Keratinocyte (primary cell): ENCODE measurements at regions not wholly inside any gene's neighbourhood (a gene's known extent, or its start where the extent isn't known, plus 50 kb on each side); places are given as distances from the start of the nearest gene placed in this dataset.
"Not testable (repeated sequence)": the region's sequence is repeated elsewhere in the genome, so short reads cannot be mapped to it uniquely, and the experiment has no call there.

Experiments used
- CTCF ChIP-seq, 3 experiments: IDR thresholded peaks in 1 of 3; conservative IDR thresholded peaks in 1 of 3; optimal IDR thresholded peaks in 1 of 3; 2 replicates in 2 of 3; 3 replicates in 1 of 3; pipeline versions ENCODE3 to v1.5.1; 2011; ENCODE audit warnings: low read length in 3 of 3, mild to moderate bottlenecking in 3 of 3, moderate library complexity in 2 of 3, control low read depth in 1 of 3, inconsistent platforms in 1 of 3; ENCODE audit not compliant: insufficient read depth in 2 of 3; ENCODE audit errors: extremely low read depth in 1 of 3
- EZH2 ChIP-seq: IDR thresholded peaks from one replicate; pipeline ENCODE4 v1.6.1; 2012; ENCODE audit warnings: inconsistent platforms, mild to moderate bottlenecking, low read length, moderate library complexity

GRCh38 chr6:58129098-58129497 lies 811.7 kb downstream of the PRIM2 start:
- not testable (repeated sequence) for TF ChIP-seq EZH2; CTCF (optimal IDR thresholded peaks at IDR 0.05 in 1 of 3, IDR thresholded peaks at IDR 0.05 in 1 of 3, conservative IDR thresholded peaks at IDR 0.05 in 1 of 3; ENCODE audit: extremely low read depth in 1 of 3, insufficient read depth in 2 of 3, low read length in 3 of 3)
